Frontal cortex (tissue), 3 donors: ENCODE measurements at regions not wholly inside any gene's neighbourhood (a gene's known extent, or its start where the extent isn't known, plus 50 kb on each side); places are given as distances from the start of the nearest gene placed in this dataset.
"Not testable (repeated sequence)": the region's sequence is repeated elsewhere in the genome, so short reads cannot be mapped to it uniquely, and the experiment has no call there.

Experiments used
- DNase-seq, 2 donors: peaks; one replicate each; pipeline ENCODE4 v3.0.0; 2012; ENCODE audit warnings: low spot score in 2 of 2
- FAIRE-seq: peaks from 2 replicates; lab custom pipeline; 2012; peaks lifted over from hg19 to GRCh38; lab: Jason Lieb, UNC
- donor health status: control.
- donor health status: control.
- donor health status: control.

GRCh38 chr5:130964231-130965202 lies 200.5 kb downstream of the HINT1 start:
- FAIRE-seq, result no peak

GRCh38 chr5:130963798-130964197 lies 201.3 kb downstream of the HINT1 start:
- no peak for FAIRE-seq
- DNase-seq, result no peak

More at GRCh38 chr5:130964231-130965202, 200.5 kb downstream of the HINT1 start:
- DNase-seq, result no peak

- FAIRE-seq (no peak), DNase-seq (no peak)
Measured at GRCh38 chr5:130957151-130957550, 207.9 kb downstream of the HINT1 start.

- FAIRE-seq (no peak), DNase-seq (no peak)
Measured at GRCh38 chr5:130955041-130955440, 210.0 kb downstream of the HINT1 start.

- DNase-seq (no peak), FAIRE-seq (no peak)
Measured at GRCh38 chr5:130954336-130954735, 210.7 kb downstream of the HINT1 start.

GRCh38 chr5:130939059-130939458 lies 226.0 kb downstream of the HINT1 start:
- DNase-seq (no peak), FAIRE-seq (no peak)

GRCh38 chr5:130937046-130937445 lies 228.0 kb downstream of the HINT1 start:
- FAIRE-seq (no peak), DNase-seq (no peak)

GRCh38 chr5:130923543-130924124 lies 241.4 kb downstream of the HINT1 start:
- DNase-seq (no peak), FAIRE-seq (no peak)

GRCh38 chr5:130912088-130912487 lies 253.0 kb downstream of the HINT1 start:
- FAIRE-seq (no peak), DNase-seq (no peak)

GRCh38 chr5:130908186-130908585 lies 256.9 kb downstream of the HINT1 start:
- DNase-seq (no peak), FAIRE-seq (no peak)

- FAIRE-seq, result not testable (repeated sequence)
Measured at GRCh38 chr5:130897537-130898195, 267.4 kb downstream of the HINT1 start.

GRCh38 chr5:130897181-130897536 lies 267.9 kb downstream of the HINT1 start:
- DNase-seq, FAIRE-seq: not testable (repeated sequence)

More at GRCh38 chr5:130897537-130898195, 267.4 kb downstream of the HINT1 start:
- not testable (repeated sequence) for DNase-seq

GRCh38 chr5:130896636-130897035 lies 268.4 kb downstream of the HINT1 start:
- no peak for FAIRE-seq
- DNase-seq, result no peak

GRCh38 chr5:130893006-130893405 lies 272.1 kb downstream of the HINT1 start:
- FAIRE-seq (no peak), DNase-seq (no peak)

- DNase-seq (no peak), FAIRE-seq (no peak)
Measured at GRCh38 chr5:130890610-130891009, 274.4 kb downstream of the HINT1 start.

GRCh38 chr5:130885691-130886090 lies 279.4 kb downstream of the HINT1 start:
- no peak for FAIRE-seq
- DNase-seq, result no peak

GRCh38 chr5:130885027-130885426 lies 280.0 kb downstream of the HINT1 start:
- DNase-seq, result no peak
- no peak for FAIRE-seq

- no peak for FAIRE-seq
- DNase-seq, result no peak
Measured at GRCh38 chr5:130884023-130884422, 281.0 kb downstream of the HINT1 start.

- no peak for FAIRE-seq
- DNase-seq, result no peak
Measured at GRCh38 chr5:130875656-130876055, 289.4 kb downstream of the HINT1 start.

GRCh38 chr5:130874861-130875417 lies 290.1 kb downstream of the HINT1 start:
- DNase-seq, result no peak
- FAIRE-seq, result no peak
